Gastroesophageal sphincter (tissue), 4 donors: ENCODE measurements at regions not wholly inside any gene's neighbourhood (a gene's known extent, or its start where the extent isn't known, plus 50 kb on each side); places are given as distances from the start of the nearest gene placed in this dataset.

ENCODE experiments used
- ATAC-seq: fragments of 150-250 bp; one replicate; pipeline ENCODE4 v1.9.1; 2016; ENCODE audit warnings: mild to moderate bottlenecking, moderate library complexity
- H3K27ac ChIP-seq, 4 donors: fragments of 200-600 bp; sonication (generic) in 3 of 4; 1 replicate in 3 of 4; 2 replicates in 1 of 4; pipeline ENCODE4 v1.5.1; 2016 to 2019
- H3K27me3 ChIP-seq: fragments of 200-600 bp; sonication (generic); one replicate; pipeline ENCODE4 v1.5.1; 2019
- H3K36me3 ChIP-seq, 2 donors: fragments of 200-600 bp; sonication (generic); one replicate each; pipeline ENCODE4 v1.5.1; 2019; ENCODE audit warnings: control low read depth in 1 of 2
- H3K4me1 ChIP-seq, 3 donors: fragments of 200-600 bp; sonication (generic); 1 replicate in 2 of 3; 2 replicates in 1 of 3; pipeline ENCODE4 v1.5.1; 2016 to 2019; ENCODE audit warnings: control low read depth in 2 of 3
- H3K4me3 ChIP-seq, 2 donors: fragments of 200-600 bp; sonication (generic); one replicate each; pipeline ENCODE4 v1.5.1; 2019; ENCODE audit warnings: mild to moderate bottlenecking in 1 of 2, moderate library complexity in 1 of 2
- H3K9me3 ChIP-seq, 3 donors: fragments of 200-600 bp; sonication (generic); one replicate each; pipeline ENCODE4 v1.5.1; 2017 to 2019; ENCODE audit warnings: control low read depth in 2 of 3
- CTCF ChIP-seq, 4 experiments: fragments of 200-600 bp in 2 of 4; fragments of 450-650 bp in 2 of 4; sonication (generic) in 1 of 4; IDR thresholded peaks; one replicate each; pipeline ENCODE4 v1.5.1; 2017 to 2019; ENCODE audit warnings: antibody characterized with exemption in 4 of 4, mild to moderate bottlenecking in 2 of 4, moderate library complexity in 2 of 4
- EP300 ChIP-seq: sonication (generic); formaldehyde crosslinking; IDR thresholded peaks from one replicate; pipeline ENCODE4 v1.6.1; 2017; ENCODE audit warnings: antibody characterized with exemption, mild to moderate bottlenecking
- POLR2A ChIP-seq, 2 donors: fragments of 450-650 bp; IDR thresholded peaks; one replicate each; pipeline ENCODE4 v1.6.1; 2017; ENCODE audit warnings: antibody characterized with exemption in 2 of 2, mild to moderate bottlenecking in 2 of 2, moderate library complexity in 1 of 2
- POLR2AphosphoS5 ChIP-seq: sonication (generic); formaldehyde crosslinking; IDR thresholded peaks from one replicate; pipeline ENCODE4 v1.6.1; 2017; ENCODE audit warnings: antibody characterized with exemption
- WGBS, 2 donors: methylation state at CpG; one replicate each; pipeline ENCODE4 v1.1.5; 2018; ENCODE audit warnings: low coverage in 1 of 2; 5-methylcytosine and 5-hydroxymethylcytosine counted together

GRCh38 chr22:27220339-27220738 lies 563.0 kb downstream of the MIAT start:
- 29 to 48% methylated on average over 3 of the region's 5 CpGs for WGBS, 2 donors
- Histone ChIP-seq H3K36me3 (no peaks in the 10 kb centered on the region), H3K4me1 (peaks cover 0 to 38% (median 0%) of the 10 kb centered on the region in 3 donors), H3K27ac (peak overlapping the region in 3 of 4 donors; percentile 50 to 73 (median 60)), H3K27me3 (no peaks in the 10 kb centered on the region), H3K4me3 (no peak overlapping the region), H3K9me3 (peaks cover 0 to 7% (median 0%) of the 10 kb centered on the region in 3 donors)
- peak; percentile 64 for ATAC-seq
- TF ChIP-seq POLR2AphosphoS5: peak; percentile 36
- TF ChIP-seq EP300: no peak
- no peak for TF ChIP-seq POLR2A (IDR thresholded peaks at IDR 0.05)
- TF ChIP-seq CTCF (IDR thresholded peaks at IDR 0.05): no peak

- Histone ChIP-seq H3K4me1 (peaks cover 0 to 31% (median 0%) of the 10 kb centered on the region in 3 donors), H3K27me3 (no peaks in the 10 kb centered on the region), H3K27ac (no peak overlapping the region), H3K36me3 (no peaks in the 10 kb centered on the region), H3K4me3 (no peak overlapping the region), H3K9me3 (peaks cover 0 to 7% (median 0%) of the 10 kb centered on the region in 3 donors)
- no peak for ATAC-seq
- TF ChIP-seq EP300 (no peak), POLR2AphosphoS5 (no peak), POLR2A (IDR thresholded peaks at IDR 0.05) (no peak), CTCF (IDR thresholded peaks at IDR 0.05) (no peak)
Observed at GRCh38 chr22:27222178-27222577, 564.8 kb downstream of the MIAT start.

- TF ChIP-seq EP300 (no peak), CTCF (IDR thresholded peaks at IDR 0.05) (no peak)
Observed at GRCh38 chr22:27223317-27224177, 566.2 kb downstream of the MIAT start.

GRCh38 chr22:27224485-27225374 lies 567.3 kb downstream of the MIAT start:
- H3K27me3 ChIP-seq: no peaks in the 10 kb centered on the region
- TF ChIP-seq EP300: no peak
- TF ChIP-seq CTCF (IDR thresholded peaks at IDR 0.05): no peak
- no peak for TF ChIP-seq POLR2A (IDR thresholded peaks at IDR 0.05)
- TF ChIP-seq POLR2AphosphoS5: peak; percentile 44
- H3K36me3 ChIP-seq: no peaks in the 10 kb centered on the region
- H3K27ac ChIP-seq: peak overlapping the region in 3 of 4 donors; percentile 33 to 68 (median 65)
- 38 to 40% methylated on average over 15 to 17 of the region's 18 CpGs for WGBS, 2 donors
- ATAC-seq: peak; percentile 14
- H3K9me3 ChIP-seq: peaks cover 0 to 8% (median 0%) of the 10 kb centered on the region in 3 donors
- peaks cover 0 to 22% (median 0%) of the 10 kb centered on the region in 3 donors for H3K4me1 ChIP-seq
- H3K4me3 ChIP-seq: no peak overlapping the region

More at GRCh38 chr22:27223317-27224177, 566.2 kb downstream of the MIAT start:
- Histone ChIP-seq H3K9me3 (peaks cover 0 to 7% (median 0%) of the 10 kb centered on the region in 3 donors), H3K4me3 (no peak overlapping the region), H3K4me1 (peaks cover 0 to 28% (median 0%) of the 10 kb centered on the region in 3 donors), H3K27ac (peak overlapping the region in 3 of 4 donors; percentile 33 to 65 (median 42)), H3K27me3 (no peaks in the 10 kb centered on the region), H3K36me3 (no peaks in the 10 kb centered on the region)
- 36% methylated on average over 3 of the region's 3 CpGs; no CpG with 5 or more reads in 1 of the 2 donors for WGBS, 2 donors
- ATAC-seq: peak; percentile 52
